RWPE2 (cell line): ENCODE measurements at regions not wholly inside any gene's neighbourhood (a gene's known extent, or its start where the extent isn't known, plus 50 kb on each side); places are given as distances from the start of the nearest gene placed in this dataset.

Experiments
- ATAC-seq: fragments of 200-7000 bp; cut with Tn5 transposase; 3 replicates; pipeline ENCODE4 v1.9.1; 2021; ENCODE audit warnings: low read depth
- DNase-seq: peaks from one replicate; pipeline ENCODE4 v3.0.0-alpha.2; 2020; ENCODE audit warnings: low spot score
- H3K27ac ChIP-seq: fragments of 450-650 bp; 2 replicates; pipeline ENCODE4 v1.5.1; 2017; ENCODE audit warnings: mild to moderate bottlenecking; ENCODE audit not compliant: poor library complexity, severe bottlenecking
- H3K27me3 ChIP-seq: fragments of 250-450 bp; sonication (Bioruptor Pico); 2 replicates; pipeline ENCODE4 v1.5.1; 2021; ENCODE audit warnings: mild to moderate bottlenecking, moderate library complexity; ENCODE audit not compliant: insufficient read depth, poor library complexity, severe bottlenecking
- H3K36me3 ChIP-seq: fragments of 250-450 bp; sonication (Bioruptor Pico); 2 replicates; pipeline ENCODE4 v1.5.1; 2020; ENCODE audit warnings: low read depth, mild to moderate bottlenecking, moderate library complexity
- H3K4me1 ChIP-seq: fragments of 250-450 bp; sonication (Bioruptor Pico); 2 replicates; pipeline ENCODE4 v1.5.1; 2021; ENCODE audit warnings: mild to moderate bottlenecking, moderate library complexity; ENCODE audit not compliant: insufficient read depth, poor library complexity, severe bottlenecking
- H3K4me3 ChIP-seq: fragments of 250-450 bp; sonication (Bioruptor Pico); 2 replicates; pipeline ENCODE4 v1.5.1; 2021; ENCODE audit warnings: mild to moderate bottlenecking, moderate library complexity; ENCODE audit not compliant: severe bottlenecking
- H3K9me3 ChIP-seq: fragments of 250-450 bp; sonication (Bioruptor Pico); 2 replicates; pipeline ENCODE4 v1.5.1; 2021; ENCODE audit warnings: mild to moderate bottlenecking, moderate library complexity; ENCODE audit not compliant: severe bottlenecking
- TF ChIP-seq, protein P1 (sequence below): fragments of 450-650 bp; IDR thresholded peaks from one replicate; pipeline ENCODE4 v1.5.1; 2017; ENCODE audit warnings: mild to moderate bottlenecking, moderate library complexity; ENCODE audit not compliant: poor library complexity, severe bottlenecking

DNA sequence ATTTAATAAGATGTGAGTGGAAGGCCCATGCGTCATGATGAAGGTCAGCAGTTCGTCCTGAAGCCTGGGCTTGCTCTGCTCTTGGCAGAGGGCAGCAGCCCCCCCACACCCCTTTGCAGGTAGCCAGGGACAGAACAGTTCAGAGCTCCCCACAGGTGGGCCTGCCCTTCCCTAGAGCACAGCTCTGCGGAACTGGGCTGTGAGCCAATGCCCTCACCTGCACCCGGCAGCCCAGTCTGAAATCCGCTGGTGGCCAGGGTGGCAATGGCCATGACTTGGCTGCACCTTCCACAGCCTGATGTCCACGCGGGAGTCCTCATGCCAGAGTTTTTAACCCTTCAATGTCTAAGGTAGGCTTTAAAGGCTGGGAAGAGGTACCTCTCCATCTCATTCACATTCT lies 136.7 kb downstream of the ACKR3 start:
- Histone ChIP-seq H3K4me1 (peaks cover under 1% of the 10 kb centered on the region), H3K9me3 (no peaks in the 10 kb centered on the region), H3K27me3 (no peaks in the 10 kb centered on the region), H3K36me3 (no peaks in the 10 kb centered on the region), H3K4me3 (no peak overlapping the region), H3K27ac (no peak overlapping the region)
- ATAC-seq, result no peak
- TF ChIP-seq, protein P1, sequence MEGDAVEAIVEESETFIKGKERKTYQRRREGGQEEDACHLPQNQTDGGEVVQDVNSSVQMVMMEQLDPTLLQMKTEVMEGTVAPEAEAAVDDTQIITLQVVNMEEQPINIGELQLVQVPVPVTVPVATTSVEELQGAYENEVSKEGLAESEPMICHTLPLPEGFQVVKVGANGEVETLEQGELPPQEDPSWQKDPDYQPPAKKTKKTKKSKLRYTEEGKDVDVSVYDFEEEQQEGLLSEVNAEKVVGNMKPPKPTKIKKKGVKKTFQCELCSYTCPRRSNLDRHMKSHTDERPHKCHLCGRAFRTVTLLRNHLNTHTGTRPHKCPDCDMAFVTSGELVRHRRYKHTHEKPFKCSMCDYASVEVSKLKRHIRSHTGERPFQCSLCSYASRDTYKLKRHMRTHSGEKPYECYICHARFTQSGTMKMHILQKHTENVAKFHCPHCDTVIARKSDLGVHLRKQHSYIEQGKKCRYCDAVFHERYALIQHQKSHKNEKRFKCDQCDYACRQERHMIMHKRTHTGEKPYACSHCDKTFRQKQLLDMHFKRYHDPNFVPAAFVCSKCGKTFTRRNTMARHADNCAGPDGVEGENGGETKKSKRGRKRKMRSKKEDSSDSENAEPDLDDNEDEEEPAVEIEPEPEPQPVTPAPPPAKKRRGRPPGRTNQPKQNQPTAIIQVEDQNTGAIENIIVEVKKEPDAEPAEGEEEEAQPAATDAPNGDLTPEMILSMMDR, result no peak
- DNase-seq, result no peak

DNA sequence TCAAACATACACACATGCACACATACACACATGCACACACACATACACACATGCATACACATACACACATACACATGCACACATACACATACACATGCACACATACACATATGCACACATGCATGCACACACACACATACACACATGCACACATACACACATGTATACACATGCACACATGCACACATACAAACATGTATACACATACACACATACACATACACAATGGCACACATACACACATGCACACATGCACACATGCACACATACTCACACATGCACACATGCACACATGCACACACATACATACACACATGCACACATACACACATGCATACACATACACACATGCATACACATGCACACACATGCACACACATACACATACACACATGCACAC lies 137.2 kb downstream of the ACKR3 start:
- TF ChIP-seq, protein P1, result no peak
- Histone ChIP-seq H3K9me3 (no peaks in the 10 kb centered on the region), H3K4me3 (no peak overlapping the region), H3K27me3 (no peaks in the 10 kb centered on the region), H3K4me1 (peaks cover 6% of the 10 kb centered on the region), H3K36me3 (no peaks in the 10 kb centered on the region), H3K27ac (no peak overlapping the region)
- ATAC-seq (no peak), DNase-seq (no peak)

DNA sequence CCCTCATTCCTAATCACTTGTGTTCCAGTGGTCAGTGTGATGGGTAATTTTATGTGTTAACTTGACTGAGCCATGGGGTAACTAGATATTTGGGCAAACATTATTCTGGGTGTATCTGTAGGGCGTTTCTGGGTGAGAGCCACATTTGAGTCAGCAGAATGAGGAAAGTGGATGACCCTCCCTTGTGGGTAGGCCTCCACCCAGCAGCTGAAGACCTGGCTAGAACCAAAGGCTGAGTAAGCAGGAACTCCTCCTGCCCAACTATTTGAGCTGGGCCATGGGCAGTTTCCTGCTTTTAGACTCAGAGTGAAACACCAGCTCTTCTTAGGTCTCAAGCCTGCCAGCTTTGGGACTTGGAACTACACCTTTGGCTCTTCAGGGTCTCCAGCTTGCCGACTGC lies 141.8 kb downstream of the ACKR3 start:
- Histone ChIP-seq H3K4me1 (peaks cover 14% of the 10 kb centered on the region), H3K4me3 (no peak overlapping the region), H3K36me3 (no peaks in the 10 kb centered on the region), H3K27me3 (no peaks in the 10 kb centered on the region), H3K9me3 (no peaks in the 10 kb centered on the region), H3K27ac (peak overlapping the region; percentile 37)
- TF ChIP-seq, protein P1, result no peak
- ATAC-seq (peak; percentile 90), DNase-seq (no peak)

DNA sequence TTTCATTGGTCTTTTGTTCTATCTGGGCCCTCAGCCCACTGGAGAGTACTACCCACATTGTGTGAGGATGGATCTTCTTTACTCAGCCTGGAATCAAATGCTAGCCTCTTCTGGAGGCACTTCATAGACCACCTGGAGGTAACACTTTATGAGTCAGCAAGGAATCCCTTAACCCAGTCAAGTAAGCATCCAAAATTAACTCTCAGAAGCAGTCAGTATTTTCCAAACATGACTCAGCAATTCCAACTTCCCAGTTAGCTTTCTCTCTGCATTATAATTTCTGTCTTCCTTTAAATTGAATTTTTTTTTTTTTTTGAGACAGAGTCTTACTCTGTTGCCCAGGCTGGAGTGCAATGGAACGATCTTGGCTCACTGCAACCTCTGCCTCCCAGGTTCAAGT lies 142.7 kb downstream of the ACKR3 start:
- ATAC-seq, result no peak
- H3K9me3 ChIP-seq, result no peaks in the 10 kb centered on the region
- TF ChIP-seq, protein P1, result no peak
- DNase-seq, result no peak
- no peak overlapping the region for H3K4me3 ChIP-seq
- H3K27me3 ChIP-seq, result no peaks in the 10 kb centered on the region
- H3K27ac ChIP-seq, result peak overlapping the region; percentile 37
- peaks cover 14% of the 10 kb centered on the region for H3K4me1 ChIP-seq
- no peaks in the 10 kb centered on the region for H3K36me3 ChIP-seq

DNA sequence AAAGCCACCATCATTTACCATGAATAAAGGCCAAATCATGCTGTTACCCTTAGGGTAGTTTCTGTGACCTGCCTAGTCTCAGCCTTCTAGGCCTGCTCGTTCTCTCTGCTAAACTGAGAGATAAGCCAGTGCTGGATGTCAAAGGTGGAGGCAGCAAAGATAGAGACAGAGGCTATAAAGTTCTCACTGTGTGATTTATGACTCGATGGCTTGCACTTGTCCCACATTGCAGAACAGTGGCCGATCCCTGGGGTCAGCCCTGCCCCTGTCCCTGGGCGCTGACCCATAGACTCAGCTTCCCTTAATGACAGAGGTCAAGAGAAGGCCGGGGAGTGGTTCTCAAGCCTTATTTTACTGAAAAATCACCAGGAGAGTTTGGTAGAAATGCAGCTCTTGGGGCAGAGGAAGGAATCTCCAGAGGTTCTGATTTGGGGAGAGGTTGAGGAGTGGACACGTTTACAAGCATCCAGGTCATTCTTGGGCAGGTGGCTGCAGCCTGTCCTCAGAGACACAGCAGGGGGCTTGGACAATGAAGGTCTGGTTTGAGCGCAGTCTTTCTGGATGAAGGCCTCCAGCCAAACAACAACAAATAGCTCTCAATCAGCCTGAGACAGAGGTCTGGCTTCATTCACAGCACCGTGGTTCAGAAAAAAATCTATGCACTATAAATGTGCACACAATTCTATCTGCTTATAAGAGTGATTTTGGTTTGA lies 143.5 kb downstream of the ACKR3 start:
- no peak overlapping the region for H3K27ac ChIP-seq

More for the DNA sequence above, 143.5 kb downstream of the ACKR3 start:
- ATAC-seq (no peak), DNase-seq (no peak)
- TF ChIP-seq, protein P1, result no peak
- Histone ChIP-seq H3K9me3 (no peaks in the 10 kb centered on the region), H3K4me3 (no peak overlapping the region), H3K27me3 (no peaks in the 10 kb centered on the region), H3K4me1 (peaks cover 22% of the 10 kb centered on the region), H3K36me3 (no peaks in the 10 kb centered on the region)
